HG02571 (cell line): ENCODE measurements at regions not wholly inside any gene's neighbourhood (a gene's known extent, or its start where the extent isn't known, plus 50 kb on each side); places are given as distances from the start of the nearest gene placed in this dataset.

ENCODE experiments used
- ATAC-seq: cut with Tn5 transposase; IDR thresholded peaks from one replicate; pipeline ENCODE4 v1.9.1; 2021; ENCODE audit warnings: mild to moderate bottlenecking, moderate library complexity; ENCODE audit not compliant: unreplicated experiment

DNA sequence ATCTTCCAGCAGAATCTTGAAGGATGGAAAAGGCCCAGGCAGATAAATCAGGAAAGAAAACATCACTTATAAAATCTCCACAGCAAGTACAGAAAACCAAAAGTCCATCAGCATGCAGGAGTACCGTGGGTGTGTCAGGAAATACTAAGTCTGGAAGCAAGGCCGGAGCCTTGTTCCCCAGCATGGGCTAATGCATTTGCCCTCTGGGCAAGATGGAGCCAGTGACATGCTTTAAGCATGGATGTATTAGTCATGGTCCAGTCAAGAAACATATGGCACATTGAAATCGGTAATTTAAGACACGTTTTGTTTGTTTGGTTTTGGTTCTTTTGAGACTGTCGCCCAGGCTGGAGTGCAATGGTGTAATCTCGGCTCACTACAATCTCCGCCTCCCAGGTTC lies 506.0 kb upstream of the JARID2 start:
- ATAC-seq, result no peak

DNA sequence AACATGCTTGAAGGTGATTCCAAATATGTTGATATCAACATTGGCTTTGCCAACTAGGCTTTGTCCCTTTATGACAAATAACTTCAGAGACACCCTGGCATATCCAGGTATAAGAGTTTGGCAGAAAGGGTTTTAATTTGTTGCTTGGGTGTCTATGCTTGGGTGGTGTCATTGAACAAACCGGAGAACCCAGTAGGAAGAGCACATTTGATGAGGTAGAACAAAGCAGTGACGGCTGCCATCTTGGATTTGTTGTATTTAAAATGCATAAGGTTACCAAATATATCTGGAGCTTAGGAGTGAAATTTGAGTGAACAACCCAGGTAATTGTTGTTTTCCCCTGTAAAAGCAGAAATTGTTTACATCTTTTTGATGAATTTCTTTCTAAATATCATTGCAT lies 503.7 kb upstream of the JARID2 start:
- no peak for ATAC-seq

DNA sequence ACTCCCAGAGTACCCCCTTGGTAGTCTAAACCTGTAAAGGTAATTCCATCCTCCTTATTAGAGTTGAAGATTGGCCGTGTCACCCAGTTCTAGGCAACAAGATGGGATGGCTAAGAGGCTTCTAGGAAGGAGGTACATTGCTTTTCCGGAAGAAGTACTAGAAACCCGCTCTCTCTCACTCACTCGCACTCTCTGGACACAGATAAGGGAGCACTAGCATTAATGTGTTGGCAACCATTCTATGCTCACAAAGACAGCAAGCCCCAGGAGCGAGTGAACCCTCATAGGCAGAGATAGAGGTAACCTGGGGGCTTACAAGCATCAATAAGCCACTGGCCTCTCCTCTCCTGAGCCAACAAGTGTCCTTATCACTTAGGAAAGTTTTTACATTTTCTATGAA lies 503.2 kb upstream of the JARID2 start:
- ATAC-seq, result no peak

- ATAC-seq, result no peak
Observed at GRCh38 chr6:14743144-14743473, 502.8 kb upstream of the JARID2 start.

DNA sequence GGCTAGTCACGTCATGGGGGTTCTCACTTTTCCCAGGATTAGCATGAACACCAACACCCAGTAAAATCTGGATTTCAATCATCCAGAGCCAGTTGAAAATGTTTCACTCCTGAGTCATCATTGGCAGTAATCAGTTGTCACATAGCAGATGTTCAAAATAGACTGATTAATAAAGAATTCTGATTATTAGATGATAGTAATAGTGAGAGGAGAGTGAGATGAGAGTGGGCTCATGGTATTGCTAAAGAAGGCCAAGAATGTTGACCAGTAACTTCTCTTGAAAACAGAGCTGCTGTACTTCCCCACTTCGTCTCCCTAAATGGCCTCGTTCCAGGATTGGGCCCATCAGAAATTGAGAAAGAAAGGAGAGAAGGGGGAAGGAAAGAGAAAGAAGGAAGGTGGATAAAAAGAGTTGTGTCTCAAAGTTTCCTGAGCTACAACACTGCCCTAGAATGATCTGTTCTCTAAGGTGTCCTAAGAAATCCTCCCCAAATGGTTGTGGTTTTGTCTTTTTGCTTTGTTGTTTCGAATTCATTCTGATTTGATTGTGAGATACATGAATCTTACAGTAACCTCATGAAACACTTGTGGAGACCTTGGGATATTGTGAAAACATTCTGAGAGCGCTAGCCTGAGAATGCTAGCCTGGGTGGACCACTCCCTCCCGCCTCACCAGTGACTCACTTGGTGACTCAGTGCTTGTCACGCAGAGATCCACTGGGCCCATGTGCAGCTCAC lies 502.2 kb upstream of the JARID2 start:
- ATAC-seq, result no peak

DNA sequence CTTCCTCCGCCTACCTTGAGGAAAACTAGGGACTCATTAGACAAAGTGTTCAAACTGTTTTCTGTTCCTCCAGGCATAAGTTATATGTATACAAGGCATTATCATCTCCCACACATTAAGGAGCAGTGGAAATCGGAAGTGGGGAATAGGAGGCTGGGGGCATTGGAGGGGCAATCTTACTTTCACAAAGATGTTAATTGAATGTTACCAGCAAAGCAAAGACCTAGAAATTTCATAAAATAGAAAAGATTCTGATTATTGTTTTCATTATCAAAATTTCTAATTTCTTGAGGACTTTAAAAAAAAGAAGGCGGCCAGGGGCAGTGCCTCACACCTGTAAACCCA lies 501.7 kb upstream of the JARID2 start:
- no peak for ATAC-seq

GRCh38 chr6:14746139-14746837 lies 499.6 kb upstream of the JARID2 start:
- no peak for ATAC-seq

GRCh38 chr6:14747881-14748520 lies 497.9 kb upstream of the JARID2 start:
- no peak for ATAC-seq

DNA sequence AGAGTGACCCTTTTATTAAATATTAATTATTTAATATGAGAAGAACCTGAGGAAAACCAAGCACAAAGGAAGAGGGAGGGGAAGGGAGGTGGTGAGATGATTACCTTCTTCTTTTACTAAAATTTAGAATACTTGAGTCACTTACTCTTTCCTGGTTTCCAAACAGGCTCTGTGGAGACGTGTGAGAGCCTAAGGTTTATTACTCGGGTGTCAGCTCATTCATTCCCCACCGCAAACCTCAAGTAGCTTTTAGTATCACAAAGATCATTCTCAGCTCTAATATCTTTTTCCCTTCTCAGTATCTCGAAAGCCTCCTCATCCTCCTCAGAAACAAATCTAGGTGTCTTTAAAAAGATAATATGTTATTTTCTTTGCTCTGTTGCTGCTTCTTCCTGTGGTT lies 497.2 kb upstream of the JARID2 start:
- no peak for ATAC-seq

- ATAC-seq, result no peak
Observed at GRCh38 chr6:14750059-14750661, 495.7 kb upstream of the JARID2 start.

DNA sequence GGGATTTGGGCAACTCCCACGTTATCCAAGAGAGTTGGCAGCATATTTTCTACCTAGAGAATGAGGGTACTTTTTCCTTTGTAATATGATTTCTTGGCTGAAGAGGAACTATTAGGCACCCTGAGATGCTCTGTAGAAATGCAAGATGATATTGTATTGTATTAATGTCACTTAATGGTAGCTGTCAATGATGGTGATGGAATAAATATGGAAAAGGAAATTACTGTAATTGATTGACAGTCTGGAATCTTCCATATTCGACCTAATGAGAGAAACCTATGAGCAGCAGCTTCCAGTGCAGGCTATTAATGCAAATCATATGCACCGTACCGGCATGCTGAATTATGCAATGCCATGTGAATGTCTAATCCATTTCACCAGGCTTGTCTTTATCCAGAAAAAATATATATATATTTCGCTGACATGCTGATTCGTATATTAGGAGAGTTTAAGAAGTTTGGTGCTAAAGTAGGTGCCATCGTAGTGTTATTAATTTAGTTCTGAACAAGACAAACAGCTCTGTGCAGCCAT lies 494.2 kb upstream of the JARID2 start:
- ATAC-seq, result no peak

DNA sequence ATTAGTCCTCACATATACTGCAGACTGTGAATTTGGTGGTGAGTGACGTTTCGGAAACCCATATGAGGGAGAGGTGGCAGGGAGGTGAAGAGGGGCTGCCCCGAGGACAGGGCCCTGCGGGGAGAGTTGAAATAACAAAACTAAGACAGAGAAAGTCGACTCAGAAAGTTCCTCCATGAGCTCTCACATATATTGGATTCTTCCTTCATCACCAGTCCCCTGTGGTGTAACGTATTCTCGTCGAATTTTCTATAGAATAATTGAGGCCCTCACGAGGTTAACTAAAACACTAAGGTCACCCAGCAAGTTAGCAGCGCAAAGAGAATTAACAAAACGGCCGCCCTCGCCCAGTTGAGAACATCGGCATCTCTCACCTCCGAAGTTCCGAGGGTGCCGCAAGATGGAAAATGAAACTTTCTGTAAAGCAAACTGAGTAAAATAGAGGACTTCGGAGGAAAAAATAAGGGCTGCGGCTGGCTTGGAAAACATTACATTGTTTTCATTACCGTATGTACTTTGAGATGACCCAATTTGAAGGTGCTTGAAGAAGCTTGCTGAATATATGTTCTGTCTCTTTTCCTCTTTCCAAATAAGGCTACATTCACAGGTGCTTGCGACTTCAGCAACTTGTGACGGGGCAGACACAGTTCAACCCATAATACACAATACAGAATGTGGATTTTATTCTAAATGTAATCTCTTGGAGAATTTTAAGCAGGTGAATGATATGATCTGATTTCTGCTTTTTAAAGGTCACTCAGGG lies 490.9 kb upstream of the JARID2 start:
- no peak for ATAC-seq

DNA sequence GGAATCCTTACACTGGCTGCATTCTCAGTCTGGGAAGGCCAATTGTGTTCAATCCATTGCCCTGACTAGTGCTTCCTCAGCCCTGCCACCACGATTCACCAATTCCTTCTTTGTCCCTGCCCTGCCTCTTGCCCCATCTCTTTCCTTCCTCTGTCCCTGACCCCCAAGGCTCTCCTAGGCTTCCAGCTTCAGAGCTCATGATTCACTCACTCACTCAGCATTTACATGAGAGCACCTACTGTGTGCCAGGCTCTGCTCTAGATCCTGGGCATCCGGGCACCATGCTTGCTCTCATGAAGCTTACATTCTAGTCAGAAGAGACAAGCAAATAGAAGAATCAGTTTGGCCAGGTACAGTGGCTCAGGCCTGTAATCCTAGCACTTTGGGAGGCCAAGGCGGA lies 489.5 kb upstream of the JARID2 start:
- ATAC-seq, result no peak

DNA sequence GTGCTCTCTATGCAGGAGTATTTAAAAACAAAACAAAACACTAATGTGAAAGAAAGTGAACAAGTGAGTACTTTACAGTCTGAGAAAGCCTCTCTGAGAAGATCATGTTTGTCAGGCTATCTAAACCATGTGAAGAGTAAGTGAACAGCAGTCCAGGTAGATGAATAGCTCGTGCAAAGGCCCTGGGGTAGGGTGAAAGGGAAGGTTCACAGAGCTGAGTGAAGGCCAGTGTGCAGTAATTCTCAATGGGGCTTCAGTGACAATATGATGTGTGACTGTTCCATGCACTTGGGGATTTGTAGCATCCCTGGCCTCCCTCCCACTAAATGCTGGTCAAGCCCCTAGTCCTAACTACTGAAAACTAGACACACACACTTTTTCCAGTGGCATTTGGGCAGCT lies 488.9 kb upstream of the JARID2 start:
- ATAC-seq, result no peak

DNA sequence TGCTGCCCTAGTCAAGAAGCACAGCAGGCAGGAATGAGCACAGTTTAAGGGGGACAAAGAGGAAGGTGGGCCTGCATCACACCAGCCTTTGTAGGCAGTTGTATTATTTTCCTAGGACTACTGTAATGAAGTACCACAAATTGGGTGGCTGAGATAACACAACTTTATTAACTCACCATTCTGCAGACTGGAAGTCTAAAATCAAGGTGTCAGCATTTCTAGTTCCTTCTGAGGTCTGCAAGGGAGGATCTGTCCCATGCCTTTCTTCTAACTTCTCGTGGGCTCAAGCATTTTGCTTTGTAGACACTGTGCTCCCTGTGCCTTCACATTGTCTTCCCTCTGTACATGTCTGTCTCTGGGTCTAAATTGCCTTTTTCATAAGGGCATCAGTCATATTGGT lies 488.5 kb upstream of the JARID2 start:
- ATAC-seq, result no peak

DNA sequence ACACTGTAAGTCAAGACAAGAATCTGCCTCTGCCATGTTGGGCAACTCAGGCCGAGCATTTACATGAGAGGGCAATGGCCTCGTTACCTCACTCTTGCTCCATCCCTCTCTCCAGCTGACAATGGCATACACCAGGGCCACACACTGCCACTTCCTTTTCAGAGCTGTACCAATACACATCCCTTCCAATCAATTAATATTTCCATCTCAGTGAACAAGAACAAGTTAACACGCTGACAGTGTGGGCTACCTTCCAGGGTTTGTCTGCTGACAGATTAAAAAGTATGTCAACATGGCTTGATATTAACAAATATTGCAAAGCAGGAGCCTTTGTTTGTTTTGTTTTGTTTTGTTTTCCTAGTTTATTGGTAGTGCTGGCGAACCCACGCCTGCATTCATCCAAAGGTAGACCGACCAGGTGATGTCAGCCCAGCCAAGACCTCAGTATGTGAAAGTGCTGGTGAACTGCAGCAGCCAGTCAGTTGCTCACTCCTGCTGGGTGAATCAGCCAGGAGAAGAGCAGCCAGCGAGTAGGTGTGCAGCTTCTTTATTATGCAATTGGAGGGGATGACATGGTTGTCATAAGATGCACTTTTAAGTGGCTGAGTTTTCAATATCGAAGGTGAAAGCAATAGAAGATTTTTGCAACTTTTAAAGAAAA lies 487.3 kb upstream of the JARID2 start:
- no peak for ATAC-seq

DNA sequence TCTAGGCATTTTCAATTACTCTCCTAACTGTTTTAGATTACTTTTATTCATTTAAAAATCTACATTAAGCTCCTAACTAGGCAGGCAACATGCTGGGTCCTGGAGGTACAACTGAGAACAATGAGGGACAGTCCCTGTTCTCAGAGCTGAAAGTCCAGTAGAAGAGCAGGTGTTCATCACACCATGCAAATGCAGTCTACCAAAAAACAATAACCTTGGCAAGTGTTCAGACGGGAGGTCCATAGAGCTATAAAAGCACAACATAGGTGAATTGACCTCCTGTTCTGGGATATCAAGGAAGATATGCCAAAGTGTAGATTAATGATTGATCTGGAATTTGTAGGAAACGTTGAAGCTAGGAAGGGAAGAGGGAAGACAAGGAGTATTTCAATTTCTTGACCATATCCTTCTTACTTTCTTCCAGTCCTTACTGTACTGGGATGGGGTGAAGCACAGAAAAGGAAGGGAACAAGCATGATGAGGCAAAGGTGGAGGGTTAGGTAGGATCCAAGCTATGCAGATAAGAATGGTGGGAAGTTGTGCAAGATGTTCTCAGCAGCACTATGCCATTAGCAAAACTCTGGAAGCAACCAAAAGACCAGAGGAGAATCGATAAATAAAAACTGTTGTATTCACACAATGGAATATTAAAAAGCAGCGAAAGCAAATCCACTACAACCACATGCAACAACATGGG lies 485.7 kb upstream of the JARID2 start:
- peak; percentile 77 for ATAC-seq

DNA sequence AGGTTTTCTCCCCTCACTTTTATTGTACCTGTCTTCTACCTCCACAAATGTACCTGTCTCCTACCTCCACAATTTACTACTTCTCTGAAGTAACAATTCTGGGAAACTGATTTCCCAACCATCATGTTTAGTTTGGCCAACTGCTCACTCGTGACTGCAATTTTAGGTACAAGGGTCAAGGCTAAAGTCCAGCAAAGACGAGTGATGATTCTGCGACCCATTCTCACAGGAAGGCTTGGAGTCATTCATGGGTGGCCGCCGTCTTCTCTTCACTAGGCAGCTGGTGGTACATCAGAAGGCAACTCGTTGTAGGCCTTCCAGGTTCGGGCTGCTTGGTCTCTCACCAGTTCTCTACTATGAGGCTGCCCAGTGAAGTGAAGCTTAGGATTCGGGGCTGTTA lies 483.8 kb upstream of the JARID2 start:
- ATAC-seq, result no peak

GRCh38 chr6:14763139-14763538 lies 482.7 kb upstream of the JARID2 start:
- ATAC-seq, result no peak

DNA sequence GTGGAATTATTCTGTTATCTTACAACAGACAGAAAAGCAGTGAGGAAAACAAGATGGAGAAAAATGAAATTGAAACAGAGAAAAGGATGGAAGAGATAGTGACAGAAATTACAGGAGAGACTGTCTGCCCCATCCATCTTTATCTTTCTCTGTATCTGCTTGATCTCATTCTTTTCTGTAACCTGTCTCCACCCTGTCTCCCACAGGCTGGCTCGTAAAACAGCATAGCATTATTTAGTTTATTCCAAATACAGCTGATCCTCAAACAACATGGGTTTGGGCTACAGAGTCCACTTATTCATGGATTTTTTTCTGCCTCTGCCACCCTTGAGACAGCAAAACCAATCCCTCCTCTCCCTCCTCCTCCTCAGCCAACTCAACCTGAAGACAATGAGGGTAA lies 482.3 kb upstream of the JARID2 start:
- ATAC-seq, result no peak
